ENCODE measurements at regions not wholly inside any gene's neighbourhood (a gene's known extent, or its start where the extent isn't known, plus 50 kb on each side); places are given as distances from the start of the nearest gene placed in this dataset.

DNA sequence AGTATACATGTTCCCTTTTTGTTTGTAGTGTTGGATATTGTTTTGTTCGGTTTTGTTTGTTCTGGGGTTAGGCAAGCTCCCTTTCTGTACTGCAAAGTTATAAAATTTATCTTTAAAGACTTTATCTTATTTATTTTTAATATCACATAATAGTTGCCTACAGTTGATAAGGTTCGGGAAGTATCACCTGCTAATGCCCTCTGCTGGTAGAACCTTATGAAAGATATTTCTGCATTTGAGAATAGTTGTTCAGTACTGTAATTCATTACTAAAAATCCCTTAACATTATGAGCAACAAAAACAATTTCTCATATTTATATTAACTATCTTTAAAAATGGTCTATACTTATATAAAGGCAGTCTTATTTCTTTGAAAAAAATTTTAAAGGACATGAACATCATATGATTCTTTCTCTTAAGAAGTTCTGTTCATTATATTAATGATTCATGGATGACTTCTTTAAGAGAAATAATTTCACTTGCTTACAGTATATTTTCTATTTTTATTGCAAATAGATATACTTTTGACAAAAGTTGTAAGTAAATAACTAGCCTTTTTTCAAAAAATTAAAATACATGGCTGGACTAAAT, 1126.8 kb downstream of the SI start:
- no peak for DNase-seq (ENCODE audit: low read depth)

- DNase-seq (ENCODE audit: low read depth), result no peak
Measured at GRCh38 chr3:163946785-163947184, 1131.5 kb downstream of the SI start.

GRCh38 chr3:163943664-163944063, 1134.6 kb downstream of the SI start:
- DNase-seq (ENCODE audit: low read depth), result no peak

GRCh38 chr3:163939926-163940325, 1138.4 kb downstream of the SI start:
- peak; percentile 74 for DNase-seq (ENCODE audit: low read depth)

- no peak for DNase-seq (ENCODE audit: low read depth)
Measured at GRCh38 chr3:163936543-163936942, 1141.8 kb downstream of the SI start.

GRCh38 chr3:163935411-163935810, 1142.9 kb downstream of the SI start:
- no peak for DNase-seq (ENCODE audit: low read depth)

- DNase-seq (ENCODE audit: low read depth), result no peak
Measured at GRCh38 chr3:163929069-163929652, 1149.1 kb downstream of the SI start.

GRCh38 chr3:163927521-163927920, 1150.8 kb downstream of the SI start:
- DNase-seq (ENCODE audit: low read depth), result no peak

DNA sequence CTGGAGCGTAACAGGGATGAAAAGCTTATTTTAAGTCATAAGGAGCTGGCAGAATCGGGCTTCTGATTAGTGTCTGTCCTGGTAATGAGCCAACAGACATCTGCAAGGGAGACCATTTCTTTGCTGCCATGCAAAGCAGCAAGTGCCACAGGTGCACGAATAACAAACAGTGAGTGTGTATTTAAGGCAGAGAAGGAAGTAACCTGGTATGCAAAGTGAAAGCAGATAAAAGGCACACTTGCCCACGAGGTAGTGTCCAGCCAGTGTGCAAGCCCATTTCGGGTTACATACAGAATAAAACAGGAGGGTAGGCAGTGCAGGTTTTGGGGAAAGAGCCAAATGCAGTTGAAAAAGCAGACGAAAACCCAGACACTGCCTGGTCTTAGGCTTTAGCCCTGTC, 1153.7 kb downstream of the SI start:
- DNase-seq (ENCODE audit: low read depth), result no peak

DNA sequence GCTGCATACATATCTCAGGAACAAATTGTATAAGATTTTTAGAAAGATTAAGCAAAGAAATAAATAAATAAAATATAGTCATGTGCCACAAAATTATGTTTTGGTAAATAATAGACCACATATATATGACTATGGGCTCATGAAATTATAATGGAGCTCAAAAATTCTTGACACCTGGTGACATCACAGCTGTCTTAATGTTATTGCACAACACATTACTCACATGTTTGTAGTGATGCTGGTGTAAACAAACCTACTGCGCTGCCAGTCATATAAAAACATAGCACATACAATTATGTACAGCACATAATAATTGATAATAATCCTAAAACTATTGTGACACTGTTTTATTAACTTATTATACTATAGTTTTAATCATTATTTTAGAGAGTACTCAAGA, 1159.1 kb downstream of the SI start:
- no peak for DNase-seq (ENCODE audit: low read depth)

- peak; percentile 14 for DNase-seq (ENCODE audit: low read depth)
Measured at GRCh38 chr3:163916596-163917560, 1161.4 kb downstream of the SI start.

DNA sequence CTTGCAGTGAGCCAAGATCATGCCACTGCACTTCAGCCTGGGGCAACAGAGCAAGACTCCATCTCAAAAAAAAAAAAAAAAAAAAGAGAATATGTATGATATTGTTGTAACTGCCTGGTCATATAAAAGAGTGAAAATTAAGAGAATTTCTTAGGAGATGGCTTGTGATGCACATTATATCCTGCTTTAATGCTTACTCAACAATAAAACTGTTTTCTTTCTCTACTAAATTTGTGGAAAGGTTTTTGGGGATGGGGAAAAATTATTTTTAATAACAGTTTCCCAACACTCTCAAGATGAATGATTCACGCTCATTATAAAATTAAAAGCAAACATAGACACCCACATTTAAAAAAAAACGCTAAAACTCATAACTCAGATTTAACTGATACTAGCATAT, 1163.0 kb downstream of the SI start:
- DNase-seq (ENCODE audit: low read depth), result no peak

DNA sequence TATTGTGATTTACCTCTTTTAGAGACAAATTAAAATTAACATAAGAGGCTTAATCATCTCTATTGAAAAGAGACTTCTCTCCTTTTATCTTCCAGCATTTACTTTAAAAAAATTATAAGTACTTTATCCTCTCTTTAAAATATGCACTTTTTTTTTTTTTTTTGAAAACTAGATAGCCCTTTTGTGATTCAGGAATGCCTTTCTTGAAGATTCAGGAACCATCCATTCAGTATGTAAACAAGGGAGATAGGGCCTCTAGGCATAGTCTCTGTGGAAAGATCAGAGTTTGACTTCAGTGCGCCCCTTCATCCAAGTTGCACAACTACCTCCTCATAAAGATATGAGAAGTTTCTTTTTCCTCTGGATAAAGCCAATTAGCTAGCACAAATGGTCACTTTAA, 1163.7 kb downstream of the SI start:
- no peak for DNase-seq (ENCODE audit: low read depth)

- no peak for DNase-seq (ENCODE audit: low read depth)
Measured at GRCh38 chr3:163891771-163892170, 1186.5 kb downstream of the SI start.

GRCh38 chr3:163890661-163891060, 1187.6 kb downstream of the SI start:
- no peak for DNase-seq (ENCODE audit: low read depth)

DNA sequence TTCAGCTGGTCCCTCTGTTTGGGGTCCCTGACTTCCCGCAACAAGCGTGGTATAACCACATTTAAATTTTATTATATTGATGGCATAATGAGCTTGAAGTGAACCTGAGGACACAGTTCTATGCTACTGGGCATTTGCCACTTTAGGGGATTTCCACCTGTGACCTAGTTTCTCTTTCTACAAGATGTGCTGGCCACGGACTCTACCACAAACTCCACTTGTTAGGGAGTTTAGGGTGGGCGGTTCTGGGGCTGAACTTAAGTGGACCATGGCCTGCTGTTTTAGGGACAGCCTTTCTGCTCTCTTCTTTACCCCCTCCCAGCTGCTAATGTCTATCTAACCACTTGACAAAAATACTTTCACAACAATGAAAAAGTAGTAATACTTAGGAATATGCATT, 1199.1 kb downstream of the SI start:
- DNase-seq (ENCODE audit: low read depth), result no peak

DNA sequence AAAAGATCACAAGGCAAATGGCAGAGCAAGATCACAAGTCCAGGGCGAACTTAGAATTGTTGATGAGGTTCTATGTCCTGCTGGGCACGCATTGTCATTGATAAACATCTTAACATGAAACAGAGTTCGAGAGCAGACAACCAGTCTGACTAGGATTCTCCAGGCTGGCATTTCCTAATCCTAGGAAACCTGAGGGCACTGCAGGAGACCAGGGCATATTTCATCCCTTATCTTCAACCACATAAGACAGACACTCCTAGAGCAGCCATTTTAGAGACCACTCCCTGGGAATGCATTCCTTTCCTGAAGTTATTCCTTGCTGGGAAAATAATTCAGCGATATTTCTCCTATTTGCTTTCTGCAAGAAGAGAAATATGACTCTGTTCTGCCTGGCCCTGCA, 1199.9 kb downstream of the SI start:
- no peak for DNase-seq (ENCODE audit: low read depth)

DNA sequence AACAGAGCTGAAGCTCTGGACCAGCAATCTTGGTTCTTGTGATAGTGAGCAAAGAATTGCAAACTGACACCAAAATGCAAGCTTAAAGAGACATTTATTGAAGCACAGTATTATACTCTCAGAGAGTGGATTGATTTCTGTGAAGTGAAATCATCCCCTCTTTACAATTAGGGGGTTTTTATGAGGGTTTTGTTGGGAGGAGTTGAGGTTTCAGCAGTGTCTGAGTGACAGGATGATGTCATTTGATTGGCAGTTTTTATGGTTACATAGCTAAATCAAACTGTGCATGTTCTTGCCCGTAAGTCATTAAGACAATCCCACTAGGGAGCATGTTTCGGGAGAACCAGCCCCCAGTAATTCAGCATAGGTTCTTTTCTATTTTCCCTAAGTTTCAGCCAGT, 1200.5 kb downstream of the SI start:
- DNase-seq (ENCODE audit: low read depth), result no peak

GRCh38 chr3:163863146-163863545, 1215.2 kb downstream of the SI start:
- no peak for DNase-seq (ENCODE audit: low read depth)

DNA sequence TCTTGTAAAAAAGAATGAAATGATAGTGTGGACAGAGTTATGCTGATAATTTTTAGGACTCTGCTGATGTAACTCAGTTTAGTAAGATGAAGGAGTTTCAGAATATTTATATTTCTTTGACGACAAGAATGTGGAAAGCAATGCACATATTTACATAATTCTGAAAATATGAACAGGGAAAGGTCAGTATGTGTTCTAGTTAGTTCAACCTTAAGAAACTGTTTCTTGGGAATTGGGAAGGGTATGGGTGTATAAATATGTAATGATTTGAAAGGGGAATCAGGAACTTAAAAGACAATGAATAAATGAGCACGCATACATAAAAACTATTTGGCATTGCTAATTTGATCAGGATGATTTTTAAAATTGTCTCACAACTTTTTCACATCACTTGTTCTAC, 1226.1 kb downstream of the SI start:
- no peak for DNase-seq (ENCODE audit: low read depth)

DNA sequence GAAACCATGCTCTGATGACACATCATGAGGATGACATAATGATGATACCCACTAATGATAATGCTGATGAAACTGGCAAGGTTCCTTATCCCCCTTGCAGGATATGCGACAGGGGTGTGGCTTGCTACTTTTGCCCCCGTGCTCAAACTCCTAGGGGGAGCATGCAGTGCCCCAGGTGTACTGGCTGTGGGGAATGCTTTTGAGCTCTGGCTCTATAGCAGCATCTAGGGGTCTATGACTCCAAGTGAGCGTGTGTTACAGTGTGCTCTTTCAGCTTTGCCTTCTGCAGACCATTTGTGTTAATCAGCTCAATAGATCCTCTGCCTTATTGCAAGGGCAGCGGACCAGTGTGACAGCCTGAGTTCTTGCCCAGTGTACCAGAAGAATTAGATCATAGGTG, 1239.5 kb downstream of the SI start:
- no peak for DNase-seq (ENCODE audit: low read depth)

- no peak for DNase-seq (ENCODE audit: low read depth)
Measured at GRCh38 chr3:163832547-163832946, 1245.7 kb downstream of the SI start.

- no peak for DNase-seq (ENCODE audit: low read depth)
Measured at GRCh38 chr3:163821841-163822240, 1256.5 kb downstream of the SI start.

Measured in Daoy (cell line).